ENCODE measurements at regions not wholly inside any gene's neighbourhood (a gene's known extent, or its start where the extent isn't known, plus 50 kb on each side); places are given as distances from the start of the nearest gene placed in this dataset.

- no peak for TF ChIP-seq CTCF (IDR thresholded peaks at IDR 0.05)
- Mint-ChIP-seq H3K36me3 (no peaks in the 10 kb centered on the region), H3K4me1 (no peaks in the 10 kb centered on the region), H3K4me3 (no peak overlapping the region), H3K27ac (no peak overlapping the region), H3K9me3 (no peaks in the 10 kb centered on the region), H3K27me3 (ENCODE audit: low read depth in 2 of 2) (peaks cover 0 to 5% of the 10 kb centered on the region in 2 donors)
- no peaks in the 10 kb centered on the region for H3K4me1 ChIP-seq (ENCODE audit: control insufficient read depth, insufficient read depth, low read length)
- WGBS (ENCODE audit: insufficient coverage), result 92% methylated on average over 8 of the region's 8 CpGs
- DNase-seq (no peak), ATAC-seq (no peak)
- no peak overlapping the region for H3K27ac ChIP-seq (ENCODE audit: low read length)
- H3K36me3 ChIP-seq (ENCODE audit: control insufficient read depth, insufficient read depth, low read length), result no peaks in the 10 kb centered on the region
- intact Hi-C loops (cut with micrococcal nuclease), result no loop called here
- no peak overlapping the region for H3K4me3 ChIP-seq (ENCODE audit: low read length)
- no peaks in the 10 kb centered on the region for H3K9me3 ChIP-seq (ENCODE audit: control insufficient read depth, insufficient read depth, low read length)
- no peaks in the 10 kb centered on the region for H3K27me3 ChIP-seq (ENCODE audit: control insufficient read depth, insufficient read depth, low read length)
These were observed 340.8 kb downstream of the CTTN start for GRCh38 chr11:70739091-70739490.

- no peaks in the 10 kb centered on the region for H3K9me3 Mint-ChIP-seq
- WGBS (ENCODE audit: insufficient coverage), result 78% methylated on average over 20 of the region's 20 CpGs
- TF ChIP-seq CTCF (IDR thresholded peaks at IDR 0.05), result no peak
These were observed 341.6 kb downstream of the CTTN start for GRCh38 chr11:70739811-70740487.

GRCh38 chr11:70740488-70740851 lies 342.1 kb downstream of the CTTN start:
- TF ChIP-seq CTCF (IDR thresholded peaks at IDR 0.05), result no peak
- WGBS (ENCODE audit: insufficient coverage), result 67% methylated on average over 6 of the region's 6 CpGs
- H3K9me3 Mint-ChIP-seq, result no peaks in the 10 kb centered on the region
- H3K4me3 ChIP-seq (ENCODE audit: low read length), result no peak overlapping the region
- no peaks in the 10 kb centered on the region for H3K36me3 ChIP-seq (ENCODE audit: control insufficient read depth, insufficient read depth, low read length)
- no peaks in the 10 kb centered on the region for H3K4me1 ChIP-seq (ENCODE audit: control insufficient read depth, insufficient read depth, low read length)
- H3K36me3 Mint-ChIP-seq, result no peaks in the 10 kb centered on the region
- H3K4me1 Mint-ChIP-seq, result no peaks in the 10 kb centered on the region
- H3K27me3 Mint-ChIP-seq (ENCODE audit: low read depth in 2 of 2), result peaks cover 0 to 5% of the 10 kb centered on the region in 2 donors
- H3K9me3 ChIP-seq (ENCODE audit: control insufficient read depth, insufficient read depth, low read length), result no peaks in the 10 kb centered on the region
- ATAC-seq, result no peak
- intact Hi-C loops (cut with micrococcal nuclease), result no loop called here
- H3K27me3 ChIP-seq (ENCODE audit: control insufficient read depth, insufficient read depth, low read length), result no peaks in the 10 kb centered on the region
- H3K27ac Mint-ChIP-seq, result no peak overlapping the region
- no peak overlapping the region for H3K4me3 Mint-ChIP-seq
- H3K27ac ChIP-seq (ENCODE audit: low read length), result no peak overlapping the region
- DNase-seq, result no peak

More at GRCh38 chr11:70739811-70740487, 341.6 kb downstream of the CTTN start:
- no peaks in the 10 kb centered on the region for H3K27me3 ChIP-seq (ENCODE audit: control insufficient read depth, insufficient read depth, low read length)
- no peaks in the 10 kb centered on the region for H3K36me3 ChIP-seq (ENCODE audit: control insufficient read depth, insufficient read depth, low read length)
- no peak overlapping the region for H3K4me3 ChIP-seq (ENCODE audit: low read length)
- no peaks in the 10 kb centered on the region for H3K9me3 ChIP-seq (ENCODE audit: control insufficient read depth, insufficient read depth, low read length)
- H3K27ac Mint-ChIP-seq, result no peak overlapping the region
- H3K27me3 Mint-ChIP-seq (ENCODE audit: low read depth in 2 of 2), result peaks cover 0 to 5% of the 10 kb centered on the region in 2 donors
- DNase-seq (no peak), ATAC-seq (no peak)
- H3K27ac ChIP-seq (ENCODE audit: low read length), result no peak overlapping the region
- no peaks in the 10 kb centered on the region for H3K4me1 ChIP-seq (ENCODE audit: control insufficient read depth, insufficient read depth, low read length)
- no peaks in the 10 kb centered on the region for H3K4me1 Mint-ChIP-seq
- H3K36me3 Mint-ChIP-seq, result no peaks in the 10 kb centered on the region
- intact Hi-C loops (cut with micrococcal nuclease), result no loop called here
- no peak overlapping the region for H3K4me3 Mint-ChIP-seq

GRCh38 chr11:70741085-70741484 lies 342.8 kb downstream of the CTTN start:
- WGBS (ENCODE audit: insufficient coverage), result 86% methylated on average over 3 of the region's 3 CpGs
- no peak overlapping the region for H3K27ac Mint-ChIP-seq
- Histone ChIP-seq H3K4me3 (ENCODE audit: low read length) (no peak overlapping the region), H3K36me3 (ENCODE audit: control insufficient read depth, insufficient read depth, low read length) (no peaks in the 10 kb centered on the region), H3K9me3 (ENCODE audit: control insufficient read depth, insufficient read depth, low read length) (no peaks in the 10 kb centered on the region), H3K27me3 (ENCODE audit: control insufficient read depth, insufficient read depth, low read length) (no peaks in the 10 kb centered on the region), H3K4me1 (ENCODE audit: control insufficient read depth, insufficient read depth, low read length) (no peaks in the 10 kb centered on the region), H3K27ac (ENCODE audit: low read length) (no peak overlapping the region)
- DNase-seq (no peak), ATAC-seq (no peak)
- H3K9me3 Mint-ChIP-seq, result no peaks in the 10 kb centered on the region
- no peaks in the 10 kb centered on the region for H3K36me3 Mint-ChIP-seq
- peaks cover 0 to 5% of the 10 kb centered on the region in 2 donors for H3K27me3 Mint-ChIP-seq (ENCODE audit: low read depth in 2 of 2)
- H3K4me3 Mint-ChIP-seq, result no peak overlapping the region
- intact Hi-C loops (cut with micrococcal nuclease), result no loop called here
- TF ChIP-seq CTCF (IDR thresholded peaks at IDR 0.05), result no peak
- H3K4me1 Mint-ChIP-seq, result no peaks in the 10 kb centered on the region
